ENCODE measurements at regions not wholly inside any gene's neighbourhood (a gene's known extent, or its start where the extent isn't known, plus 50 kb on each side); places are given as distances from the start of the nearest gene placed in this dataset.
A peak's percentile ranks its signal among the peaks of the same experiment; 100 is the strongest.

DNA sequence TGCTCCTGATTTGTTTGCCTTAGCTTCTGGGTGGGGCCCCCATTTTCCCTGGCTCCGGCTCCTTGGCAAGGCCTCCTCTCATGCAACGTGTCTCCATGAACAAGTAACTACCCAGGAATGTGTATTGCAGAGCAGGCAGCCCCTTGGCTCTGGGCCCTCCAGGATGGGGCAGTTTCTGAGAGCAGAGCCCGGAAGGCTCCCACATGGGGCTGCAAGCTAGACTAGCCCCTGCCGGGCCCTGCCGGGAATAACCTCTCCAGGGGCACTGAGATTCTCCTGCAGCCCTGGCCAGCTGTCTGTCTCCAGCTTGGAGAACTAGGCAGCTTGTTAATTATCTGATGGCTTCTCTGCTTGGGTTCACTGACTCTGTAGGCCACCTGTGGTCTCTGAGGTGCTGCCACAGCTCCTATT lies 184.0 kb upstream of the INHBA start:
- FAIRE-seq (no peak), DNase-seq (ENCODE audit: insufficient read length) (no peak)
- TF ChIP-seq POLR2A (IDR thresholded peaks at IDR 0.05; ENCODE audit: low read depth, low read length) (no peak), POLR2AphosphoS5 (IDR thresholded peaks at IDR 0.05; ENCODE audit: low read depth, low read length) (no peak), TAF1 (IDR thresholded peaks at IDR 0.05; ENCODE audit: borderline replicate concordance, low read depth, low read length) (no peak)

GRCh38 chr7:41886262-41886900 lies 183.5 kb upstream of the INHBA start:
- peak; percentile 5 for FAIRE-seq

DNA sequence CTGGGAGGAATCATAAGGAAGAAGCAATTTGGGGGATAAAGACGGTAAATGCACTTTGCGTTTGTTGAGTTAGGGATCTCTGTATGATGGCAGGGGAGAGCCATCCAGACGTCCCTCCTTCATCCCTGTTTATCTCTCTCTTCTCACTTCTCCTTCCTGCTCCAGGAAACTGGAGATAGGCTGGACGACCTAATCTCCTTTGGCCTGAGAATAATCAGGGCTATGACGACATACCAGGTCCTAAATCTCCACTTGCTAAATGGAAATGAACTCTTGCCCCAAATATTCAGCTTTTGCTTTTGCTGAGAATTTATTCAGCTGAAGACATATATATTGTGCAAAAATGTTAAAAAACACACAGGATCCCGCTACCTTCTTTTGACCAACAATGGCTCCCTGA lies 182.9 kb upstream of the INHBA start:
- TF ChIP-seq POLR2AphosphoS5 (IDR thresholded peaks at IDR 0.05; ENCODE audit: low read depth, low read length) = no peak
- TF ChIP-seq TAF1 (IDR thresholded peaks at IDR 0.05; ENCODE audit: borderline replicate concordance, low read depth, low read length) = no peak
- no peak for TF ChIP-seq POLR2A (IDR thresholded peaks at IDR 0.05; ENCODE audit: low read depth, low read length)
- FAIRE-seq (no peak), DNase-seq (ENCODE audit: insufficient read length) (no peak)

More at GRCh38 chr7:41886262-41886900, 183.5 kb upstream of the INHBA start:
- TF ChIP-seq TAF1 (IDR thresholded peaks at IDR 0.05; ENCODE audit: borderline replicate concordance, low read depth, low read length) (no peak), POLR2AphosphoS5 (IDR thresholded peaks at IDR 0.05; ENCODE audit: low read depth, low read length) (no peak), POLR2A (IDR thresholded peaks at IDR 0.05; ENCODE audit: low read depth, low read length) (no peak)
- DNase-seq (ENCODE audit: insufficient read length) = no peak

DNA sequence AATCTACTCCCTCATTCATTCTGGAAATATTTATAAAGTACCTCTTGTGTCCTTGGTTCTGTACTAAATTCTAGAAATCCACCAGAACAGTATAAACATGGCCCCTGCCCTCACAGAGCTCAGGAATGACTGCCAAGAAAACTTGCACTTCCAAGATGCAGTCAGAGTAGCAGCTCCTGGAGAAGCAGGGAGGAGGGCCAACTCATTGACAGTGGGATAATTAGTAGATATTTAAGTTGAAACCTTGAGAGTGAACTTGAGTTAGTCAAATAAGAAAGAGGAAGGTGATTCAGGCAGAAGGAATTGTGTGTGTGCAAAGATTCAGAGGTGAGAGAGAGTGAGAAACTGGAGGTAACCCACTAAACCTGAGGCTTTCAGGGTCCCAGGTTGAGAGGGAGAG lies 182.2 kb upstream of the INHBA start:
- TF ChIP-seq POLR2A (IDR thresholded peaks at IDR 0.05; ENCODE audit: low read depth, low read length) (no peak), POLR2AphosphoS5 (IDR thresholded peaks at IDR 0.05; ENCODE audit: low read depth, low read length) (no peak), TAF1 (IDR thresholded peaks at IDR 0.05; ENCODE audit: borderline replicate concordance, low read depth, low read length) (no peak)
- FAIRE-seq (no peak), DNase-seq (ENCODE audit: insufficient read length) (no peak)

GRCh38 chr7:41882745-41883420 lies 180.0 kb upstream of the INHBA start:
- FAIRE-seq (peak; percentile 93), DNase-seq (ENCODE audit: insufficient read length) (peak; percentile 27)
- TF ChIP-seq POLR2A (IDR thresholded peaks at IDR 0.05; ENCODE audit: low read depth, low read length) = no peak
- no peak for TF ChIP-seq TAF1 (IDR thresholded peaks at IDR 0.05; ENCODE audit: borderline replicate concordance, low read depth, low read length)
- TF ChIP-seq POLR2AphosphoS5 (IDR thresholded peaks at IDR 0.05; ENCODE audit: low read depth, low read length) = no peak

DNA sequence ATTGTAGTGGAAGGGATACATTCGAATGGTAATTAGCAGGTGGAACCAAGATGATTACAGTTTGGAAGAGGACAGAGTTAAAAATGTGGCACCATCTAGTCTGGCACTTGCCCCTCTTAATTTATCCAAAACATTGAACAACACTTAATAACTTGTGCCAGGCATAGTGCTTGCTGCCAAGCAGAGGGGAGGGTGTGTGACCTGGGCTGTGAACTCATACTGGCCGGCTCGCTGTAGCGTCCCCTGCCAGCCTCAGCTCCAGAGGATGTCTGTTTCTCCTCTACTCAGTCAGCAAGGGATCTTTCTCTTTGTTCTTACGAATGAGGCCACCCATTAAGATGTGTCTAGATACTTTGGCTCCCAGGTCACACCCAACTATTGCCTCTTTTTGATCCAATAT lies 179.4 kb upstream of the INHBA start:
- no peak for TF ChIP-seq POLR2AphosphoS5 (IDR thresholded peaks at IDR 0.05; ENCODE audit: low read depth, low read length)
- TF ChIP-seq POLR2A (IDR thresholded peaks at IDR 0.05; ENCODE audit: low read depth, low read length) = no peak
- no peak for TF ChIP-seq TAF1 (IDR thresholded peaks at IDR 0.05; ENCODE audit: borderline replicate concordance, low read depth, low read length)
- DNase-seq (ENCODE audit: insufficient read length) (no peak), FAIRE-seq (no peak)

GRCh38 chr7:41881331-41882130 lies 178.6 kb upstream of the INHBA start:
- TF ChIP-seq POLR2A (IDR thresholded peaks at IDR 0.05; ENCODE audit: low read depth, low read length) = no peak
- TF ChIP-seq TAF1 (IDR thresholded peaks at IDR 0.05; ENCODE audit: borderline replicate concordance, low read depth, low read length) = no peak
- no peak for TF ChIP-seq POLR2AphosphoS5 (IDR thresholded peaks at IDR 0.05; ENCODE audit: low read depth, low read length)
- FAIRE-seq (peak; percentile 98), DNase-seq (ENCODE audit: insufficient read length) (peak; percentile 52)

DNA sequence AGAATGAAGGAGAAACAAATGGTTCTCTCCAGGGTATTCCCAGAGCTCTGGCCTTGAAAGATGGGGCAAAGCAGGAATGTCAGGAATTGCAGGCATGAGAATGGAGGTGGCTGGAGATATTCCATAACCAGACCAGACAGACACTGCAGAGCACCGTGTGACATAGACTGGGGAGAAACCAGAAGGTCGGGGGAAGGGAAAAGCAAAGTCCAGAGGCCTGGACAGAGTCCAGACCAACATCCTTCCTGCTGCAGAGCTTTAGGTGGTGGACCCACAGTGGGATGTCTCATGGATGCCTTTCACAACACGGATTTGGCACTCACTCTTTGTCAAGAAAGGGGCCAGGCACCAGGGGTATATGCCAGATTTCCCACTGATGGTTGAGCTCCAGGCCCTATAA lies 177.2 kb upstream of the INHBA start:
- TF ChIP-seq POLR2A (IDR thresholded peaks at IDR 0.05; ENCODE audit: low read depth, low read length) (no peak), POLR2AphosphoS5 (IDR thresholded peaks at IDR 0.05; ENCODE audit: low read depth, low read length) (no peak), TAF1 (IDR thresholded peaks at IDR 0.05; ENCODE audit: borderline replicate concordance, low read depth, low read length) (no peak)
- FAIRE-seq (no peak), DNase-seq (ENCODE audit: insufficient read length) (no peak)

DNA sequence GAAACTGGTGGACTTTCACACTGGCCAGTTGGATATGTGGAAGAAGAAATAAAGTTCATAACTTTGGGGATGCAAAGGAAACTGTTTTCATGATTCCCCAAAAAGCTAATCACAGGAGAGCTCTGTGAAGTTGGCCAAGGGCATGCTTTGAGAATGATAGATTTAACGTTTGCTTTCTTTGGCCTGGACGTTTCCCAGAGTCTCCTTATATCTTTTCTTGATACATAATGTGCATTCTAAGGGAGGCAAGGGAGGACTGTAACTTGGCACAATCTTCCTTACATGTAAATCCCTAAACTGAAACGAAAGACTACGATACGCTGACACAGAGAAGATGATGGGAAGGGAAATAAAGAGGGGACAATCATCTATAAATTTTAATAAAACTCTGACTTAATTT lies 176.5 kb upstream of the INHBA start:
- no peak for FAIRE-seq

DNA sequence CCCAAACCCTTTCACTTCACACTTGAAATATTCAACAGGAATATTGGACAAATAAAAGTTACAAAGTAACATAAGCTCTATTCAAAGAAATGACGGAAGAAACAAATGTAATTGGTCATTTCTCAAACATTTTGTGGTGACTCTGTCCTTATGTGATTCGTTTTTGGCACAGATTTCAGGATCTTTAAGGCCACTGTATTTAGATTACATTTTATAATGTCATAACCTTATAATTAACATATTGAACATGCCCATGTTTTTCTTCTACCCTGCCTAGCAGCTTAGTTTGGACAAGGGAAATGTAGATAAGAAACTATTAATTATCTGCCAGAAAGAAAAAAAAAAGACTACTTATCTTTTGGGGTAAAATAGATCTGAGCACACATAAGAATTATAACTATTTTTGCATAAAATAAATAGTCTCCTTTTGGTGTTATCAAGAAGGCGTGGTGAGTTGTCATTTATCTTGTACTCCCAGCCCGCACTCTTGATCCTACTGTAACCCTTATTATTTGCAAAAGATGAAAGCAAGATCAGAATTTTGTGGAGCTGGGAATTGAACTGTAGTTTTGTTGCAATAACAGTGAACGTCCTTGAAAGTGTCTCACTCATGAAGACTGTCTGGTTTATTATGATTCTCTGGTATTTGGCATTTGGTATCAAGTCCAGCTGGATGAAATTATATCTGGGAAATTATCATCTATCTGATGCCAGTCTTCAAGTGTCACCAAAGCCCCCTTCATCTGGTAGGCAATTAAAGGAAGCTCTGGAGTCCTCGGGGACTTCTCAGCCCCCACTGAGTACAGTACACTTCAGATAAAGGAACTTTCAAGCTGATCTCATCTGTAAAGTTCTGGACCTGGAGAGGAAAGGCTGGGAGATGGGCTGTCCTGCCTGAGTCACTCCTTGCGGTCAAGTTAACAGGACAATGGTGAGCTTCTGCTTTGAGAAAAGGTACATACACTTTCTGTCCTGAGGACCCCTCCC lies 175.7 kb upstream of the INHBA start:
- FAIRE-seq (no peak), DNase-seq (ENCODE audit: insufficient read length) (no peak)
- TF ChIP-seq TAF1 (IDR thresholded peaks at IDR 0.05; ENCODE audit: borderline replicate concordance, low read depth, low read length) (no peak), POLR2AphosphoS5 (IDR thresholded peaks at IDR 0.05; ENCODE audit: low read depth, low read length) (no peak), POLR2A (IDR thresholded peaks at IDR 0.05; ENCODE audit: low read depth, low read length) (no peak)

More for the DNA sequence above, 176.5 kb upstream of the INHBA start:
- no peak for TF ChIP-seq POLR2AphosphoS5 (IDR thresholded peaks at IDR 0.05; ENCODE audit: low read depth, low read length)
- no peak for TF ChIP-seq TAF1 (IDR thresholded peaks at IDR 0.05; ENCODE audit: borderline replicate concordance, low read depth, low read length)
- TF ChIP-seq POLR2A (IDR thresholded peaks at IDR 0.05; ENCODE audit: low read depth, low read length) = no peak
- DNase-seq (ENCODE audit: insufficient read length) = no peak
